K562 (cell line): ENCODE measurements at regions not wholly inside any gene's neighbourhood (a gene's known extent, or its start where the extent isn't known, plus 50 kb on each side); places are given as distances from the start of the nearest gene placed in this dataset.

Source experiments
- ATAC-seq: fragments of 200-7000 bp; cut with Tn5 transposase; 3 replicates; pipeline ENCODE4 v1.9.1; 2020; ENCODE audit warnings: moderate library complexity
- BruUV-seq: library from RNA; stranded (reverse); fragments of 400-500 nt; replicated peaks from 2 replicates; lab custom pipeline; 2021; lab: Mats Ljungman, UMichigan
- CTCF ChIA-PET: fragments of 300-600 bp; formaldehyde crosslinking; extraction: SDS; loops from one replicate; lab custom pipeline; 2021; ENCODE audit warnings: low intra/inter-chr PET ratio; lab: Yijun Ruan, JAX
- POLR2A ChIA-PET: fragments of 300-600, 350-650 bp; sonication (Branson Sonifier 250); formaldehyde crosslinking; extraction: SDS; loops from one replicate; lab custom pipeline; 2021; ENCODE audit warnings: antibody characterized with exemption, inconsistent platforms; lab: Yijun Ruan, JAX
- DNase-seq, 4 experiments: peaks; one replicate each; pipeline versions ENCODE4 v3.0.0 to v3.0.0-alpha.2; 2011 to 2018; ENCODE audit warnings: low spot score in 3 of 4, mixed read lengths in 3 of 4; ENCODE audit errors: extremely low read depth in 1 of 4
- FAIRE-seq: peaks from 2 replicates; lab custom pipeline; 2011; peaks lifted over from hg19 to GRCh38; lab: Jason Lieb, UNC
- H2AFZ ChIP-seq: 2 replicates; pipeline ENCODE4 v1.6.0; 2011; ENCODE audit warnings: low read depth, low read length, control low read depth, inconsistent platforms
- H3K27ac ChIP-seq: fragments of 200-600 bp; 3 replicates; pipeline ENCODE4 v1.8.0; 2011; ENCODE audit warnings: low read depth, mild to moderate bottlenecking, control low read depth, inconsistent platforms, low read length, moderate library complexity, mixed read lengths; ENCODE audit errors: extremely low read depth
- H3K27me3 ChIP-seq, 2 experiments: fragments of 300-600 bp in 1 of 2; 2 replicates in 1 of 2; 3 replicates in 1 of 2; pipeline versions ENCODE4 v1.6.0 to v1.8.0; 2011; ENCODE audit warnings: inconsistent platforms in 2 of 2, low read length in 2 of 2, mild to moderate bottlenecking in 1 of 2, mixed read lengths in 1 of 2, moderate library complexity in 1 of 2; ENCODE audit not compliant: control insufficient read depth in 2 of 2, insufficient read depth in 2 of 2
- H3K36me3 ChIP-seq: fragments of 300-600 bp; 3 replicates; pipeline ENCODE4 v1.8.0; 2011; ENCODE audit warnings: mild to moderate bottlenecking, low read length, inconsistent platforms; ENCODE audit not compliant: control insufficient read depth, insufficient read depth
- H3K4me1 ChIP-seq, 2 experiments: fragments of 200-600 bp in 1 of 2; replicated peaks in 1 of 2; 2 replicates in 1 of 2; 3 replicates in 1 of 2; pipeline versions ENCODE4 v1.5.1 to v1.8.0; 2011; ENCODE audit warnings: inconsistent platforms in 2 of 2, low read length in 2 of 2, mild to moderate bottlenecking in 1 of 2, mixed read lengths in 1 of 2, moderate library complexity in 1 of 2; ENCODE audit not compliant: control insufficient read depth in 2 of 2, insufficient read depth in 2 of 2
- H3K4me2 ChIP-seq: 2 replicates; pipeline ENCODE4 v1.6.1; 2011; ENCODE audit warnings: low read length, control low read depth, inconsistent platforms, mixed read lengths; ENCODE audit not compliant: insufficient read depth
- H3K4me3 ChIP-seq: fragments of 200-600 bp; sonication (generic), shearing (Covaris generic); 2 replicates; pipeline ENCODE4 v1.5.1; 2016; ENCODE audit warnings: control low read depth, inconsistent platforms
- H3K79me2 ChIP-seq: fragments of 200-600 bp; 3 replicates; pipeline ENCODE4 v1.8.0; 2011; ENCODE audit warnings: low read length, inconsistent platforms; ENCODE audit not compliant: control insufficient read depth, insufficient read depth
- H3K9ac ChIP-seq, 2 experiments: 2 replicates each; pipeline versions ENCODE4 v1.6.0 to v1.6.1; 2011; ENCODE audit warnings: low read depth in 2 of 2, low read length in 2 of 2, control low read depth in 1 of 2, inconsistent platforms in 1 of 2, mild to moderate bottlenecking in 1 of 2, mixed read lengths in 1 of 2; ENCODE audit not compliant: insufficient read depth in 1 of 2
- H3K9me1 ChIP-seq: one replicate; pipeline ENCODE4 v1.6.0; 2011; ENCODE audit warnings: inconsistent platforms, mild to moderate bottlenecking, low read length, moderate library complexity; ENCODE audit not compliant: control insufficient read depth, insufficient read depth
- H3K9me3 ChIP-seq: replicated peaks from 2 replicates; pipeline ENCODE4 v1.5.1; 2011; ENCODE audit warnings: low read depth, low read length, inconsistent platforms; ENCODE audit not compliant: control insufficient read depth, insufficient read depth
- H4K20me1 ChIP-seq: replicated peaks from 2 replicates; pipeline ENCODE4 v1.6.1; 2011; ENCODE audit warnings: low read length, inconsistent platforms, mixed read lengths; ENCODE audit not compliant: control insufficient read depth, insufficient read depth
- DMBX1 ChIP-seq: fragments of 250-450 bp; sonication (Bioruptor Pico); IDR thresholded peaks from 2 replicates; pipeline ENCODE4 v1.8.0; 2022; ENCODE audit warnings: inconsistent platforms, mild to moderate bottlenecking, moderate library complexity, borderline replicate concordance
- EP400 ChIP-seq: fragments of 450-650 bp; IDR thresholded peaks from 2 replicates; pipeline ENCODE4 v1.6.1; 2017; ENCODE audit warnings: antibody characterized with exemption, mild to moderate bottlenecking, moderate library complexity
- GABPA ChIP-seq: fragments of 200-800 bp; sonication (Bioruptor generic); conservative IDR thresholded peaks from 2 replicates; pipeline ENCODE4 v1.6.1; 2016; ENCODE audit warnings: low read depth, missing genetic modification characterization, missing compliant biosample characterization
- POLR3G ChIP-seq: IDR thresholded peaks from 2 replicates; pipeline ENCODE4 v1.6.1; 2011; ENCODE audit not compliant: insufficient read length, insufficient replicate concordance; ENCODE audit errors: extremely low read depth
- RBM17 ChIP-seq: fragments of 200-400 bp; formaldehyde crosslinking; IDR thresholded peaks from 2 replicates; pipeline ENCODE4 v1.6.1; 2017; ENCODE audit warnings: low read depth, mild to moderate bottlenecking, low read length, borderline replicate concordance
- ZFPM2 ChIP-seq: fragments of 250-450 bp; sonication (Bioruptor Pico); IDR thresholded peaks from 2 replicates; pipeline ENCODE4 v1.5.1; 2022; ENCODE audit warnings: mild to moderate bottlenecking
- ZNF224 ChIP-seq: sonication (generic); formaldehyde crosslinking; IDR thresholded peaks from 2 replicates; pipeline ENCODE4 v1.8.0; 2022; ENCODE audit warnings: mild to moderate bottlenecking, missing genetic modification reagents
- ZNF232 ChIP-seq: sonication (generic); formaldehyde crosslinking; IDR thresholded peaks from 2 replicates; pipeline ENCODE4 v1.8.0; 2022; ENCODE audit warnings: mild to moderate bottlenecking, missing genetic modification reagents
- in situ Hi-C: fragments of 300-500 bp; cut with MboI; formaldehyde crosslinking; loops from 4 replicates; pipeline ENCODE4 v1.15.0; 2018; ENCODE audit warnings: inconsistent platforms, mixed read lengths
- intact Hi-C: fragments of 100-400 bp; cut with micrococcal nuclease; formaldehyde crosslinking; loops from 2 replicates; pipeline ENCODE4 v1.14.2; 2022
- TF ChIP-seq, protein P1 (sequence below): fragments of 450-650 bp; IDR thresholded peaks from 2 replicates; pipeline ENCODE4 v1.6.1; 2016; ENCODE audit warnings: mild to moderate bottlenecking
- TF ChIP-seq, protein P2 (sequence below): fragments of 450-650 bp; formaldehyde crosslinking; IDR thresholded peaks from 2 replicates; pipeline ENCODE4 v1.4.0; 2020; ENCODE audit warnings: mild to moderate bottlenecking, moderate library complexity
- TF ChIP-seq, protein P3 (sequence below): fragments of 250-450 bp; sonication (Bioruptor Pico); IDR thresholded peaks from 2 replicates; pipeline ENCODE4 v1.4.0; 2020; ENCODE audit warnings: borderline replicate concordance
- TF ChIP-seq, protein P4 (sequence below), 2 experiments: fragments of 450-650 bp in 1 of 2; IDR thresholded peaks; 2 replicates each; pipeline ENCODE4 v1.6.1; 2011 to 2017; ENCODE audit warnings: low read depth in 2 of 2, antibody characterized with exemption in 1 of 2, borderline replicate concordance in 1 of 2, low read length in 1 of 2, mild to moderate bottlenecking in 1 of 2, mixed read lengths in 1 of 2; ENCODE audit not compliant: control insufficient read depth in 1 of 2

DNA sequence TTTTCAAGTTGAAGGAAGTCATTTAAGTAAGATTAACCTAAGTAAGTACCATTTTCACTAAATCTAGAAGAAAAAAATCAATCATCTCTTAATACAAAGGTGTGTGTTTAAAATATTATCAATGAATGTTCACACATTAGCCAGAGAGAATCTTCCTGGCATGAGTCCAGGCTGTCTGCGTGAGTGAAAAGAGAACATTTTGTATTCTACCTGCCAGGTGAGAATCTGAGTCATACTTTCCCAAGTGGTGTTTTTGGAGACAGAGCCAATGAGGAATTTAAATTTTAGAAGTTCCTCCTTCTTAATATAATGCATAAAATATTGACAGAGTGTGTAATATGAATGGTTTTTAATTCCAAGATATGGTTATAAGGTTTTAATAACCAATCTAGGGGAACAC is 371.8 kb upstream of the NR3C2 start (continued):
- no peak for TF ChIP-seq POLR3G
- TF ChIP-seq, protein P1, sequence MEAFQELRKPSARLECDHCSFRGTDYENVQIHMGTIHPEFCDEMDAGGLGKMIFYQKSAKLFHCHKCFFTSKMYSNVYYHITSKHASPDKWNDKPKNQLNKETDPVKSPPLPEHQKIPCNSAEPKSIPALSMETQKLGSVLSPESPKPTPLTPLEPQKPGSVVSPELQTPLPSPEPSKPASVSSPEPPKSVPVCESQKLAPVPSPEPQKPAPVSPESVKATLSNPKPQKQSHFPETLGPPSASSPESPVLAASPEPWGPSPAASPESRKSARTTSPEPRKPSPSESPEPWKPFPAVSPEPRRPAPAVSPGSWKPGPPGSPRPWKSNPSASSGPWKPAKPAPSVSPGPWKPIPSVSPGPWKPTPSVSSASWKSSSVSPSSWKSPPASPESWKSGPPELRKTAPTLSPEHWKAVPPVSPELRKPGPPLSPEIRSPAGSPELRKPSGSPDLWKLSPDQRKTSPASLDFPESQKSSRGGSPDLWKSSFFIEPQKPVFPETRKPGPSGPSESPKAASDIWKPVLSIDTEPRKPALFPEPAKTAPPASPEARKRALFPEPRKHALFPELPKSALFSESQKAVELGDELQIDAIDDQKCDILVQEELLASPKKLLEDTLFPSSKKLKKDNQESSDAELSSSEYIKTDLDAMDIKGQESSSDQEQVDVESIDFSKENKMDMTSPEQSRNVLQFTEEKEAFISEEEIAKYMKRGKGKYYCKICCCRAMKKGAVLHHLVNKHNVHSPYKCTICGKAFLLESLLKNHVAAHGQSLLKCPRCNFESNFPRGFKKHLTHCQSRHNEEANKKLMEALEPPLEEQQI = no peak
- TF ChIP-seq, protein P2, sequence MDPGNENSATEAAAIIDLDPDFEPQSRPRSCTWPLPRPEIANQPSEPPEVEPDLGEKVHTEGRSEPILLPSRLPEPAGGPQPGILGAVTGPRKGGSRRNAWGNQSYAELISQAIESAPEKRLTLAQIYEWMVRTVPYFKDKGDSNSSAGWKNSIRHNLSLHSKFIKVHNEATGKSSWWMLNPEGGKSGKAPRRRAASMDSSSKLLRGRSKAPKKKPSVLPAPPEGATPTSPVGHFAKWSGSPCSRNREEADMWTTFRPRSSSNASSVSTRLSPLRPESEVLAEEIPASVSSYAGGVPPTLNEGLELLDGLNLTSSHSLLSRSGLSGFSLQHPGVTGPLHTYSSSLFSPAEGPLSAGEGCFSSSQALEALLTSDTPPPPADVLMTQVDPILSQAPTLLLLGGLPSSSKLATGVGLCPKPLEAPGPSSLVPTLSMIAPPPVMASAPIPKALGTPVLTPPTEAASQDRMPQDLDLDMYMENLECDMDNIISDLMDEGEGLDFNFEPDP (CRISPR knock-in tag) = no peak
- no peak for TF ChIP-seq EP400
- TF ChIP-seq DMBX1 = no peak
- TF ChIP-seq ZNF232 = no peak

DNA sequence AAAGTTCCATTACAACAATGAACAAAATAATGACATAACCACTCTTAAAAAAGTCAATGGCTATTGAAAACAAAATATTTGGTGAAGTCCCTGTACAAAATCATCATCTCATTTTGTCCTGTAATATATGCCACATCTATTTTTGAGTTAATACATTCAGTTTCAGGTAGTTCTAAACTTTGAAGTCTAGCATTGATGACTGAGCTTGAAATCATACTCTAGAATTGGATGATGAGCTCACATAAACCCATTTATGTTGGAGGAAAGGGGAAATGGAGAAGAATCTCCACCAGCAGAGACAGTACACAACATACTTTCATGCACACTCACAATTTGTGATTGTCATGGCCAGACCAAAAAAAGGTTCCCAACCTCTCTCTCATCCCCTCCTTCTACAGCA is 371.1 kb upstream of the NR3C2 start:
- POLR2A ChIA-PET = no interaction called here
- FAIRE-seq (no peak), DNase-seq (no peak), ATAC-seq (no peak)
- in situ Hi-C loops (no loop called here), intact Hi-C loops (no loop called here)
- H3K9me1 ChIP-seq = no peaks in the 10 kb centered on the region
- H3K27me3 ChIP-seq = no peaks in the 10 kb centered on the region
- H3K79me2 ChIP-seq = no peaks in the 10 kb centered on the region
- BruUV-seq = no TSS peak
- no peak overlapping the region for H2AFZ ChIP-seq
- H3K4me2 ChIP-seq = no peak overlapping the region
- no peak overlapping the region for H3K9ac ChIP-seq
- CTCF ChIA-PET = no interaction called here
- H3K27ac ChIP-seq = no peak overlapping the region
- H4K20me1 ChIP-seq = no peaks in the 10 kb centered on the region
- H3K4me1 ChIP-seq = no peaks in the 10 kb centered on the region
- H3K9me3 ChIP-seq = no peaks in the 10 kb centered on the region
- H3K4me3 ChIP-seq = no peak overlapping the region
- no peaks in the 10 kb centered on the region for H3K36me3 ChIP-seq
- TF ChIP-seq GABPA (tag) = no peak
- TF ChIP-seq, protein P3, sequence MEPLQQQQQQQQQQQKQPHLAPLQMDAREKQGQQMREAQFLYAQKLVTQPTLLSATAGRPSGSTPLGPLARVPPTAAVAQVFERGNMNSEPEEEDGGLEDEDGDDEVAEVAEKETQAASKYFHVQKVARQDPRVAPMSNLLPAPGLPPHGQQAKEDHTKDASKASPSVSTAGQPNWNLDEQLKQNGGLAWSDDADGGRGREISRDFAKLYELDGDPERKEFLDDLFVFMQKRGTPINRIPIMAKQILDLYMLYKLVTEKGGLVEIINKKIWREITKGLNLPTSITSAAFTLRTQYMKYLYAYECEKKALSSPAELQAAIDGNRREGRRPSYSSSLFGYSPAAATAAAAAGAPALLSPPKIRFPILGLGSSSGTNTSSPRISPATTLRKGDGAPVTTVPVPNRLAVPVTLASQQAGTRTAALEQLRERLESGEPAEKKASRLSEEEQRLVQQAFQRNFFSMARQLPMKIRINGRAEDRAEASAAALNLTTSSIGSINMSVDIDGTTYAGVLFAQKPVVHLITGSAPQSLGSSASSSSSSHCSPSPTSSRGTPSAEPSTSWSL (CRISPR knock-in tag) = no peak
- TF ChIP-seq ZNF224 (CRISPR knock-in tag) = no peak
- TF ChIP-seq, protein P4, sequence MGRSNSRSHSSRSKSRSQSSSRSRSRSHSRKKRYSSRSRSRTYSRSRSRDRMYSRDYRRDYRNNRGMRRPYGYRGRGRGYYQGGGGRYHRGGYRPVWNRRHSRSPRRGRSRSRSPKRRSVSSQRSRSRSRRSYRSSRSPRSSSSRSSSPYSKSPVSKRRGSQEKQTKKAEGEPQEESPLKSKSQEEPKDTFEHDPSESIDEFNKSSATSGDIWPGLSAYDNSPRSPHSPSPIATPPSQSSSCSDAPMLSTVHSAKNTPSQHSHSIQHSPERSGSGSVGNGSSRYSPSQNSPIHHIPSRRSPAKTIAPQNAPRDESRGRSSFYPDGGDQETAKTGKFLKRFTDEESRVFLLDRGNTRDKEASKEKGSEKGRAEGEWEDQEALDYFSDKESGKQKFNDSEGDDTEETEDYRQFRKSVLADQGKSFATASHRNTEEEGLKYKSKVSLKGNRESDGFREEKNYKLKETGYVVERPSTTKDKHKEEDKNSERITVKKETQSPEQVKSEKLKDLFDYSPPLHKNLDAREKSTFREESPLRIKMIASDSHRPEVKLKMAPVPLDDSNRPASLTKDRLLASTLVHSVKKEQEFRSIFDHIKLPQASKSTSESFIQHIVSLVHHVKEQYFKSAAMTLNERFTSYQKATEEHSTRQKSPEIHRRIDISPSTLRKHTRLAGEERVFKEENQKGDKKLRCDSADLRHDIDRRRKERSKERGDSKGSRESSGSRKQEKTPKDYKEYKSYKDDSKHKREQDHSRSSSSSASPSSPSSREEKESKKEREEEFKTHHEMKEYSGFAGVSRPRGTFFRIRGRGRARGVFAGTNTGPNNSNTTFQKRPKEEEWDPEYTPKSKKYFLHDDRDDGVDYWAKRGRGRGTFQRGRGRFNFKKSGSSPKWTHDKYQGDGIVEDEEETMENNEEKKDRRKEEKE (IDR thresholded peaks at IDR 0.05; ENCODE audit: borderline replicate concordance in 1 of 2, control insufficient read depth in 1 of 2, low read depth in 2 of 2, low read length in 1 of 2) = no peak
- no peak for TF ChIP-seq RBM17
- no peak for TF ChIP-seq ZFPM2 (CRISPR knock-in tag)
